ENCODE measurements at regions not wholly inside any gene's neighbourhood (a gene's known extent, or its start where the extent isn't known, plus 50 kb on each side); places are given as distances from the start of the nearest gene placed in this dataset.
A peak's percentile ranks its signal among the peaks of the same experiment; 100 is the strongest.

- no peak for DNase-seq (ENCODE audit: extremely low spot score)
- ChIA-PET POLR2A (no interaction called here), CTCF (no interaction called here)
- TF ChIP-seq, protein P1, sequence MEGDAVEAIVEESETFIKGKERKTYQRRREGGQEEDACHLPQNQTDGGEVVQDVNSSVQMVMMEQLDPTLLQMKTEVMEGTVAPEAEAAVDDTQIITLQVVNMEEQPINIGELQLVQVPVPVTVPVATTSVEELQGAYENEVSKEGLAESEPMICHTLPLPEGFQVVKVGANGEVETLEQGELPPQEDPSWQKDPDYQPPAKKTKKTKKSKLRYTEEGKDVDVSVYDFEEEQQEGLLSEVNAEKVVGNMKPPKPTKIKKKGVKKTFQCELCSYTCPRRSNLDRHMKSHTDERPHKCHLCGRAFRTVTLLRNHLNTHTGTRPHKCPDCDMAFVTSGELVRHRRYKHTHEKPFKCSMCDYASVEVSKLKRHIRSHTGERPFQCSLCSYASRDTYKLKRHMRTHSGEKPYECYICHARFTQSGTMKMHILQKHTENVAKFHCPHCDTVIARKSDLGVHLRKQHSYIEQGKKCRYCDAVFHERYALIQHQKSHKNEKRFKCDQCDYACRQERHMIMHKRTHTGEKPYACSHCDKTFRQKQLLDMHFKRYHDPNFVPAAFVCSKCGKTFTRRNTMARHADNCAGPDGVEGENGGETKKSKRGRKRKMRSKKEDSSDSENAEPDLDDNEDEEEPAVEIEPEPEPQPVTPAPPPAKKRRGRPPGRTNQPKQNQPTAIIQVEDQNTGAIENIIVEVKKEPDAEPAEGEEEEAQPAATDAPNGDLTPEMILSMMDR (IDR thresholded peaks at IDR 0.05; ENCODE audit: control extremely low read depth, extremely low read depth, low read depth, missing control alignments): no peak
Observed at GRCh38 chrX:149114001-149114400, 391.1 kb downstream of the IDS start.

GRCh38 chrX:149097786-149098185 lies 407.3 kb downstream of the IDS start:
- ChIA-PET CTCF (no interaction called here), POLR2A (no interaction called here)
- TF ChIP-seq, protein P1 (IDR thresholded peaks at IDR 0.05; ENCODE audit: control extremely low read depth, extremely low read depth, low read depth, missing control alignments): no peak
- no peak for DNase-seq (ENCODE audit: extremely low spot score)

GRCh38 chrX:149092179-149092578 lies 412.9 kb downstream of the IDS start:
- POLR2A ChIA-PET: no interaction called here
- TF ChIP-seq, protein P1 (IDR thresholded peaks at IDR 0.05; ENCODE audit: control extremely low read depth, extremely low read depth, low read depth, missing control alignments): no peak
- CTCF ChIA-PET: no interaction called here
- DNase-seq (ENCODE audit: extremely low spot score): no peak

- DNase-seq (ENCODE audit: extremely low spot score): no peak
- ChIA-PET POLR2A (no interaction called here), CTCF (no interaction called here)
- TF ChIP-seq, protein P1 (IDR thresholded peaks at IDR 0.05; ENCODE audit: control extremely low read depth, extremely low read depth, low read depth, missing control alignments): no peak
Observed at GRCh38 chrX:149079805-149080406, 425.2 kb downstream of the IDS start.

DNA sequence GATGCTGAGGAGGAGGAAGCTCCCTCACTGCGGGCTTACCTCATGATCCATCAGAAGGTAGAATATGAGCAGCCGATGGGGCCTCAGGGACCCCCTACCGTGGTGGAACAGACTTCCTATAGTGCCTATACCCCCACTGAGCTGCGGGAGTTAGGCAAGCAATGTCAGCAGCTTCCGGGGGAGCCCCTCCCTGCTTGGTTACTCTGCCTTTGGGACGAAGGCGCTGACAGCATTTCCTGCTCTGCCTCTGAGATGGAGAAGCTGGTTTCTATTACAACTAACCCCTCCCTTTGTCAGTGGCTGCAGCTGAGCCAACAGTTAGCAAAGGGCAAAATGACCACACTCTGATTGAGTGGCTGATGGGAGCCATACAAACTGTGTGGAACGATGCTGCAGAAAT lies 430.7 kb downstream of the IDS start:
- POLR2A ChIA-PET: interaction anchor here (0.7 kb wide), 1 partner anchor 35 kb away, joined by 3 read pairs; no protein-coding TSS in a partner anchor
- TF ChIP-seq, protein P1 (IDR thresholded peaks at IDR 0.05; ENCODE audit: control extremely low read depth, extremely low read depth, low read depth, missing control alignments): no peak
- peak; percentile 4 for DNase-seq (ENCODE audit: extremely low spot score)
- CTCF ChIA-PET: interaction anchor here (1.2 kb wide), 1 partner anchor 9 kb away, joined by 3 read pairs; no protein-coding TSS in a partner anchor

DNA sequence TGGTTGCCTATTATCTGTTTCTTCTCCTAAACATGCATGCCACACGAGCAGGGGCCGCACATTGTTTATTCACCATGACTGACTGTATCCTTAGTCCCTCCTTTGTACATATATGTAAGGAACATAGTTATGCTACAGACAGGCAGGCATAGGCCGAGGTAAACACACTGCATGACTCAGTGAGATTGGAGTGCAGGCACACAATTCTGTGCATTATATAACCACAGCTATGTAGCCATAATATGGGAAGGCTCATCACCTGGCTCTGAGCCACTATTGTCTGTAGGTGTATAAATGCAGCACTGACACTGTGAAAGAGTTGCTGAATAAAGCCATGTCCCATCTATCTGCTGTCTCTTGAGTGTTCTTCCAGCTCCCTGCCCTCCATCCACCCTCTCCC lies 431.6 kb downstream of the IDS start:
- TF ChIP-seq, protein P1 (IDR thresholded peaks at IDR 0.05; ENCODE audit: control extremely low read depth, extremely low read depth, low read depth, missing control alignments): no peak

More for the DNA sequence above, 431.6 kb downstream of the IDS start:
- DNase-seq (ENCODE audit: extremely low spot score): no peak
- ChIA-PET POLR2A (no interaction called here), CTCF (interaction anchor here (1.0 kb wide), 1 partner anchor 10 kb away, joined by 3 read pairs; no protein-coding TSS in a partner anchor)
